GM19351 (cell line): ENCODE measurements at regions not wholly inside any gene's neighbourhood (a gene's known extent, or its start where the extent isn't known, plus 50 kb on each side); places are given as distances from the start of the nearest gene placed in this dataset.

ENCODE experiments used
- ATAC-seq: cut with Tn5 transposase; IDR thresholded peaks from one replicate; pipeline ENCODE4 v1.9.1; 2021; ENCODE audit warnings: mild to moderate bottlenecking, moderate library complexity; ENCODE audit not compliant: unreplicated experiment

- ATAC-seq = no peak
These were observed 113.4 kb downstream of the ENGASE start for GRCh38 chr17:79188048-79188447.

GRCh38 chr17:79187186-79187585 lies 112.6 kb downstream of the ENGASE start:
- no peak for ATAC-seq

- no peak for ATAC-seq
These were observed 111.8 kb downstream of the ENGASE start for GRCh38 chr17:79186406-79186805.

- ATAC-seq = no peak
These were observed 111.0 kb downstream of the ENGASE start for GRCh38 chr17:79185671-79186070.

GRCh38 chr17:79184219-79184618 lies 109.6 kb downstream of the ENGASE start:
- no peak for ATAC-seq

- no peak for ATAC-seq
These were observed 108.9 kb downstream of the ENGASE start for GRCh38 chr17:79183293-79184158.

GRCh38 chr17:79183043-79183292 lies 108.3 kb downstream of the ENGASE start:
- no peak for ATAC-seq

- ATAC-seq = no peak
These were observed 107.8 kb downstream of the ENGASE start for GRCh38 chr17:79182176-79183042.

GRCh38 chr17:79180358-79181005 lies 105.9 kb downstream of the ENGASE start:
- ATAC-seq = no peak

GRCh38 chr17:79179334-79179733 lies 104.7 kb downstream of the ENGASE start:
- ATAC-seq = no peak

GRCh38 chr17:79177877-79178276 lies 103.3 kb downstream of the ENGASE start:
- ATAC-seq = no peak

- no peak for ATAC-seq
These were observed 102.4 kb downstream of the ENGASE start for GRCh38 chr17:79176792-79177601.

- no peak for ATAC-seq
These were observed 100.6 kb downstream of the ENGASE start for GRCh38 chr17:79174905-79175856.

- ATAC-seq = no peak
These were observed 99.7 kb downstream of the ENGASE start for GRCh38 chr17:79174193-79174765.

GRCh38 chr17:79171188-79171587 lies 96.6 kb downstream of the ENGASE start:
- ATAC-seq = no peak

- no peak for ATAC-seq
These were observed 95.2 kb downstream of the ENGASE start for GRCh38 chr17:79169861-79170260.

GRCh38 chr17:79169366-79169765 lies 94.7 kb downstream of the ENGASE start:
- ATAC-seq = no peak

- no peak for ATAC-seq
These were observed 93.9 kb downstream of the ENGASE start for GRCh38 chr17:79168486-79169055.

GRCh38 chr17:79167486-79167885 lies 92.9 kb downstream of the ENGASE start:
- ATAC-seq = no peak
